Activated CD4-positive, alpha-beta T cell treated with anti-CD3 and anti-CD28 coated beads, Interleukin-2, amount 10 ng/mL, durations not matched to agents 7 days and 5 days (primary cell): ENCODE measurements at regions not wholly inside any gene's neighbourhood (a gene's known extent, or its start where the extent isn't known, plus 50 kb on each side); places are given as distances from the start of the nearest gene placed in this dataset.

Experiments used
- CTCF ChIA-PET: fragments of 350-600 bp; sonication (Branson Sonifier 250); formaldehyde crosslinking; loops from one replicate; lab custom pipeline; 2021; ENCODE audit warnings: antibody characterized with exemption; lab: Charles Lee
- POLR2A ChIA-PET: fragments of 350-600 bp; sonication (Branson Sonifier 250); formaldehyde crosslinking; loops from one replicate; lab custom pipeline; 2021; ENCODE audit warnings: antibody characterized with exemption; lab: Charles Lee
- DNase-seq: peaks from one replicate; pipeline ENCODE4 v3.0.0-alpha.2; 2020
- H3K27ac Mint-ChIP-seq: one replicate; pipeline ENCODE4 v1.8.0; 2021; ENCODE audit warnings: mild to moderate bottlenecking, moderate library complexity, mixed read lengths
- H3K27me3 Mint-ChIP-seq: one replicate; pipeline ENCODE4 v1.8.0; 2021; ENCODE audit warnings: mixed read lengths
- H3K36me3 Mint-ChIP-seq: one replicate; pipeline ENCODE4 v1.8.0; 2021; ENCODE audit warnings: low read depth, mixed read lengths
- H3K4me1 Mint-ChIP-seq: one replicate; pipeline ENCODE4 v1.8.0; 2021; ENCODE audit warnings: mixed read lengths
- H3K4me3 Mint-ChIP-seq: one replicate; pipeline ENCODE4 v1.8.0; 2021; ENCODE audit warnings: mild to moderate bottlenecking, moderate library complexity, mixed read lengths
- H3K9me3 Mint-ChIP-seq: one replicate; pipeline ENCODE4 v1.8.0; 2021; ENCODE audit warnings: mixed read lengths

DNA sequence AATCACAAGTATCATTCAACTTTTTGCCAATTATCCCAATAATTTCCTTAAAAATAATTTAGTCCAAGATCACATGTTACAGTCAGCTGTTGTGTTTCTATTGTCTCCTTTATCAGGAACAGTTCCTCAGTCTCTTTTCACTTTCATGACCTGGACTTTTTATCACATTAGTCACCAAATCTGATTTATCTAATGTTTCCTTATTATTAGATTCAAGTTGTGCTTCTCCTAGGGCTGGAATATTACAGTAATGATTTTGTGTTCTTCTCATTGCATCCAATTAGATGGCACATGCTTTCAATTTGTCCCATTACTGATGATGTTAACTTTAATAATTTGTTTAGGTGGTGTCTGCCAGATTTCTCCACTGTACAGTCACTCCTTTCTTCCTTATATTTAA lies 66.3 kb upstream of the DCBLD2 start:
- ChIA-PET POLR2A (no interaction called here), CTCF (no interaction called here)
- H3K9me3 Mint-ChIP-seq = peaks cover 1% of the 10 kb centered on the region
- no peak overlapping the region for H3K4me3 Mint-ChIP-seq
- DNase-seq = no peak
- peaks cover 5% of the 10 kb centered on the region for H3K27me3 Mint-ChIP-seq
- H3K27ac Mint-ChIP-seq = no peak overlapping the region
- H3K4me1 Mint-ChIP-seq = peaks cover 2% of the 10 kb centered on the region
- H3K36me3 Mint-ChIP-seq = no peaks in the 10 kb centered on the region

DNA sequence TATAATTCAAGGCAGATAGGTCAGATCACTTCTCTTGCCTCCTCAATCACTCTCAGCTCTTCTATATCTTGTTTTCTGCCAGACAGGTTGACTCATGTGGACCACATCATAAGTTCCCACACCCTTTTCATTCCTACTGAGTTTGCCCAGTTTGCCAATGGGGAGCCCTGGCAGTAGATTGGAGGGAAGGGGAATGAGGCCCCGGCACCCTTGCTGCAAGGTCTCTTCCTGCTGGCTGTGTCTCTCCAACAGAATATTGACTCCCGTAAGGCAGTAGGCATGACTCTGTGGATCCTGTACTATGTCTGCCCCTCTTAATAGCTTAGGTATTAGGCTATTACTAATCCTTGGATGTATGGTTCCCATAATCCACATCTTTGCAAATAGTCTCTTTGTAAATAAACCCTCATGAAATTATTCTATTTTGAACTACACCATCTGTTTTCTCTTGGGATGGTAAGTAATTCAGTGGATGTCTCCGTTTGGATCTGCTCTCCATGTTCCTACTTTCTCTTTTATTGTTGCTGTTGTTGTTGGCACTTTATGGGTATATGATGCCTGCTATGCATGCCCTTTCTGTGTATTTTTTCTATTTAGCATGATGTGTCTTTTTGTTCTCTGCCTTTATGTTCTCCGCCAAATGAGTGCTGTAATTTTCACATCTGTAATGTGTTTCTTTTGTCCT lies 65.5 kb upstream of the DCBLD2 start:
- ChIA-PET CTCF (no interaction called here), POLR2A (no interaction called here)
- peaks cover 2% of the 10 kb centered on the region for H3K4me1 Mint-ChIP-seq
- H3K4me3 Mint-ChIP-seq = no peak overlapping the region
- H3K36me3 Mint-ChIP-seq = no peaks in the 10 kb centered on the region
- no peak overlapping the region for H3K27ac Mint-ChIP-seq
- H3K27me3 Mint-ChIP-seq = peaks cover 5% of the 10 kb centered on the region
- H3K9me3 Mint-ChIP-seq = no peaks in the 10 kb centered on the region
- DNase-seq = no peak

DNA sequence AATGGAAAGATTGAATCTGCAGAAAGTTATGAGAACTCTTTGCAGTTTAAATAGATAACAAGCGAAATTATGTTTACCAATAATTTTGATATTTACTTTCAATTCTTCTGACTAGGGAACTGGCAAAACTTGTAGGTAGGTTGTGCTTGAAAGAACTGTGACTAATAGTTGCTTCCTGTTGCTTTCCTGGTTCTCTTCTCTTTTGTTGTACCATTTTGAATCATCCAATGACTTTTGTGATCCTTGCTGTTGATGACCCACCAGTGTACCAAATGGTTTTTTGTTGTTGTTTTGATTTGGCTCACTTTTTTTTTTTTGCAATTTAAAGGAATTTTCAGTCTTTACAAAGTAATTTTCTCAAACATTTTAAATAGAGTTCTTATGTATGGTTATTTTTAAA lies 64.9 kb upstream of the DCBLD2 start:
- no peak overlapping the region for H3K4me3 Mint-ChIP-seq
- no peak for DNase-seq
- peaks cover 2% of the 10 kb centered on the region for H3K4me1 Mint-ChIP-seq
- no peaks in the 10 kb centered on the region for H3K9me3 Mint-ChIP-seq
- no peaks in the 10 kb centered on the region for H3K36me3 Mint-ChIP-seq
- CTCF ChIA-PET = no interaction called here
- peaks cover 5% of the 10 kb centered on the region for H3K27me3 Mint-ChIP-seq
- POLR2A ChIA-PET = no interaction called here
- H3K27ac Mint-ChIP-seq = no peak overlapping the region

DNA sequence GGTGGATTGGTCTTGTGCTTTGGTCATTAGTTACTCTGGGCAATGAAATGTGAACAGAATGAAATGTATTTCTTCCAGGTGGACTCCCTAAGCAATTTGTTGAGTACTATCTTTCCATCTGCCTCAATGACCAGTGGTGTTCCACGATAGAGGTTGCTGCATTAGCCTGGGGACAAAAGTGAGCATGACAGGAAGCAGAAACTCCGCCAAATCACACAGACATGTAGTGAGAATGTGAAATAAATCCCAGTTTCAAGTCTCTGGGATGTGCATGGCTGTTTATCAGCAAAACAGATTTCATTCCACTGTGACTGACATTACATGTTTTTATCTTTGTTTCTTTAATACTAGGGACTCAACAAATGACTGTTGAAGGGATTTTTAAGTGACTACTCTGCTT lies 63.3 kb upstream of the DCBLD2 start:
- no peak overlapping the region for H3K4me3 Mint-ChIP-seq
- CTCF ChIA-PET = interaction anchor here (1.0 kb wide), 1 partner anchor 10 kb away, joined by 3 read pairs; no protein-coding TSS in a partner anchor
- H3K9me3 Mint-ChIP-seq = no peaks in the 10 kb centered on the region
- no peak overlapping the region for H3K27ac Mint-ChIP-seq
- no peaks in the 10 kb centered on the region for H3K36me3 Mint-ChIP-seq
- DNase-seq = no peak
- peaks cover 2% of the 10 kb centered on the region for H3K4me1 Mint-ChIP-seq
- POLR2A ChIA-PET = no interaction called here
- H3K27me3 Mint-ChIP-seq = peaks cover 5% of the 10 kb centered on the region

DNA sequence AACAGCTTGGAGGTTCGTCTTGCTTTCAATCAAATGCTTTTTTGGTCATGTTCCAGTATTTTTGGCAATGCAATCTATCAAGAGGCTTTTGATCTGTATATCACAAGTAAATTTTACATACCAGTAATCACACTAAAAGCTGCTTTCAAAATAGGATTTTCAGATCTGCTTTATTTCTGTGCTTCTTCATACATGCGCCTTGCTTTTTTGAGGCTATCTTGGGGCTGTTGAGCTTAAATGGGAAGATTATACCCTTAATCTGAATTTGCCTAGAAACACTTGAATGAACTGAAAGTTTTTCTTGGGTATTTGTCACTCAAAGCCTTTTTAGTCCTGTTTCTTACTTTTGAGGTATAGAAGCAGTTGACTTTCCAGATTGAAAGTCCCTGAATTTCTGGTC lies 62.1 kb upstream of the DCBLD2 start:
- DNase-seq = no peak
- no peak overlapping the region for H3K27ac Mint-ChIP-seq
- H3K27me3 Mint-ChIP-seq = peaks cover 5% of the 10 kb centered on the region
- H3K4me1 Mint-ChIP-seq = peaks cover 2% of the 10 kb centered on the region
- no peaks in the 10 kb centered on the region for H3K9me3 Mint-ChIP-seq
- H3K36me3 Mint-ChIP-seq = no peaks in the 10 kb centered on the region
- CTCF ChIA-PET = interaction anchor here (1.0 kb wide), 1 partner anchor 9 kb away, joined by 3 read pairs; no protein-coding TSS in a partner anchor
- H3K4me3 Mint-ChIP-seq = no peak overlapping the region
- POLR2A ChIA-PET = no interaction called here

DNA sequence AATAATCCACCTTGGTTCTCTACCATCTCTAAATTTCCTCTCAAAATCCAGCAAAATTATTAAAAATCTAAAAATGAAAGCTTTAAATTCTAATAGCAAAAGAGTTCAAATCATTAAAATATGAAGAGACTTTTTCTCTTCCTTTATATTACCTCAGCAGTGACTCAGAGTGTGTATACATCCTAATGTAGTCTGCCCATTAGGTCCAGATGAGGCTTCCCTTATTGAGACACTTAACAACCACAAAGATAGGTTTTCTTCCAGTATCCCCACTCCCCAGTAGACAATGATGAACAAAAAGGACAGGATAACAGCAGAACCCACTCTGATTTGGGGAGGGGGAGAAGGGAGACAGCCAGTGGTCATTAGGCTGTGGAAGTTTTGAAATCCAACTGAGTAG lies 61.5 kb upstream of the DCBLD2 start:
- DNase-seq = no peak
- H3K9me3 Mint-ChIP-seq = no peaks in the 10 kb centered on the region
- no peak overlapping the region for H3K4me3 Mint-ChIP-seq
- CTCF ChIA-PET = no interaction called here
- peaks cover 5% of the 10 kb centered on the region for H3K27me3 Mint-ChIP-seq
- POLR2A ChIA-PET = no interaction called here
- H3K27ac Mint-ChIP-seq = no peak overlapping the region
- H3K36me3 Mint-ChIP-seq = no peaks in the 10 kb centered on the region
- peaks cover 2% of the 10 kb centered on the region for H3K4me1 Mint-ChIP-seq

DNA sequence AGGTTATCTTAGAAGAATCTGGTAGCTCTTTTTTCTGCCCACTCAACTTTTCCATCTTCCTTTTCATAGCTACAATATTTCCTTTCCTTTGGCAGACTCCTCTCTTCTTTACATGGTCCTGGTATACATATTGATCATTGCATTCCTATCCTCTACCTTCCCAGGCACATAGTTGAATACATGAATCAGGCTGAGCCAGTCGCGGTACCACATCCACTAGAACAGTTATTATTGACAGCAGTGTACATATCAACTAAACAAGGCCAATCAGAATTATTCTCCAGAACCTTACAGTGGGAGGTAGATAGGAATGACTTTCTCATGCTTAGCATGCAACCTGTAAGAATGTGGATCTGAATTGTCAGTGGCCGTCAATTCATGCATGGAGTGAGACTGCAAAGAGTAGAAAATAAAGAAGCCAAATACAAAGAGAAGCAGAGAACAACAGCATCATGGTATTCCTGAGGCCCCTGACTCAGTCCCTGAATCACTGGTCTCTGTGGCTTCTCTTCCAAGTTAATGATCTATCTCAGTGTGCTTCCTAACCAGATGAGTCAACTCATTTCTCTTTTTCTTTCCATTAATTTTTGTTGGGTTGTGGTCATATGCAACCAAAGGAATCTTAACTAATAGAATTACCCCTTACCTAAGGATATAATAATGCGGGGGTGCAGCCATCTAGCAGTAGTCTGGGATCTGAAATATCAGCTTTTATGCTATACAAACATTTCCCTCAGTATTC lies 60.9 kb upstream of the DCBLD2 start:
- H3K27ac Mint-ChIP-seq = no peak overlapping the region
- peaks cover 2% of the 10 kb centered on the region for H3K4me1 Mint-ChIP-seq
- DNase-seq = no peak
- CTCF ChIA-PET = no interaction called here
- POLR2A ChIA-PET = no interaction called here
- no peaks in the 10 kb centered on the region for H3K9me3 Mint-ChIP-seq
- peaks cover 5% of the 10 kb centered on the region for H3K27me3 Mint-ChIP-seq
- H3K4me3 Mint-ChIP-seq = no peak overlapping the region
- no peaks in the 10 kb centered on the region for H3K36me3 Mint-ChIP-seq

DNA sequence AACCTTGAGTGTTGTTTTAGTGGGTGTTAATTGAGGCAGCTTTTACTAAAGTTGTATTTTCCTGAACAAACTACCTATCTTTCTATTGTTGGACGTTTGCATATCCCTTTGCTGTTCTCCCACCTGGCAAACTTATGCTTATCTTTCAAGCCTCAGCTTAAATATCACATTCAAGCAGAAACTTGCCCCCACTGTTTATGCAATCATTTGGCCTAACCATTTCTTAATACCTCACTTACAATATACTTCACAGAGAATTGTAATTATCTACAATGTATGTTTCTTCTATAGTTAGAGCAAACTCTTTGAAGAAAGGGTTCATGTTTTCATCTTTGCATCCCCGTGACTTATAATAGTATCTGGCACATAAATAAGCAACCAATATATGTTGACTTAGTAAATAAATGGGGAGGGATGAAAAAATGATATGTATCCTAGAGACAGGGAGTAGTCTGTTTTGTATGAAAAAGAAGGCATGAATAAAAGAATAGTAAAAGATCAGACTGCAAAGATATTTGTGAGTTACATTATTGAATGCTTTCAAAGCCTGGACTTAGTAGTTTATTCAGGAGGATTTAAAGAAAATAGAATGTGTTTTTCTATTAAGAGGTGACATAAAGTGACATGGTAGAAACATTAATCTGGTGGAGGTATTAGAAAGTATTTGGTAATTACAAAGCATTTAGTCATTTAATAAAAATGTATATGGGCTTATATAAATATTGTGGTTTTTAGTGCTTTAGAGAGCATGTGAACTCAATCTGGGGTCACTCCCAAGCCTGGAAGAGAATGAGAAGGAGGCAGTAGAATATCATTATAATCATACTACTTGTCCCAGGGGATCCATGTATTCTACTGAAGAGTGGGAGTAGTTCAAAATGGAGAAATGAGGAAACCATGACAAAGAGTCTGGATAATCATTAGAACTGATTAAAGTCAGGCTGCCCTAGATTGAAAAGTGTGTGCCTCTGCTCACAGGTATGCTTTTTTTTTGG lies 60.0 kb upstream of the DCBLD2 start:
- no peaks in the 10 kb centered on the region for H3K36me3 Mint-ChIP-seq
- CTCF ChIA-PET = no interaction called here
- no peak overlapping the region for H3K4me3 Mint-ChIP-seq
- DNase-seq = no peak
- no peaks in the 10 kb centered on the region for H3K9me3 Mint-ChIP-seq
- H3K27me3 Mint-ChIP-seq = peaks cover 4% of the 10 kb centered on the region
- POLR2A ChIA-PET = no interaction called here
- H3K27ac Mint-ChIP-seq = no peak overlapping the region
- H3K4me1 Mint-ChIP-seq = peaks cover 1% of the 10 kb centered on the region

DNA sequence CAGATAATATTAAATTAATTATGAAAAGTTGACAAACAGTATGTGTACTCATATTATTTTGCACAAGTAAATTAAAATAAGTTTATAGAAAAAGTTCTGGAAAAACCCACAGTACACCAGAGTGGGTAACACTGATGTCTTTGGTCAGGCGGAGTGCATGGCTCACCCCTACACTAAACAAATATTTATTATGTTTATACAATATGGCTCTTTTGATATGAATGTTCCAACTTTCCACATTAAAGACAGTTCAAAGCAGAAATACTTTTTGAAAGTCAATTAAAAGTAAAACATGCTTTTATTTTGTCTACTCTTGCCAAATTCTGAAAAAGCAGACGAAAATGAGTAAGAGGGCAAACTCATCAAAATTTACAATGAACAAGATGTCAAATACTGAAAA lies 56.2 kb upstream of the DCBLD2 start:
- no peak for DNase-seq
- Mint-ChIP-seq H3K9me3 (no peaks in the 10 kb centered on the region), H3K36me3 (no peaks in the 10 kb centered on the region), H3K27ac (no peak overlapping the region), H3K27me3 (peaks cover 4% of the 10 kb centered on the region), H3K4me1 (no peaks in the 10 kb centered on the region), H3K4me3 (no peak overlapping the region)
- CTCF ChIA-PET = no interaction called here
- POLR2A ChIA-PET = no interaction called here

DNA sequence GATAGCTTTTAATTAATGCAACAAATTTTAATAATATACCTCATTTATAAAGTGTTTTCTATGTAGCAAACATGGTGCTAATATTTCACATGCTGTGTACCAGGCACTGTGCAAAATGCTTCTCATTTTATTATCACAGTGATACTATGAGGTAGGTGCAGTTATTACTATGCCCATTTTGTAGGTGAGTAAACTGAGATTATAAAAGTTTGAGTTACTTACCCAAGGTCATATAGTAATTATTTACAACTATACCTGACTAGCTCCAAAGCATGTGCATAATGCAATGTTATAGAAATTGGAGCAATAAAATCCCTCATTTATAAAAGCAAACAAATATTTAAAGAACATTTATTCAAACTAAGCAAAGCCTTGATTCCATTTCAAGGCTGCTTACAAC lies 54.5 kb upstream of the DCBLD2 start:
- DNase-seq = no peak
- Mint-ChIP-seq H3K9me3 (no peaks in the 10 kb centered on the region), H3K27ac (no peak overlapping the region), H3K27me3 (peaks cover 4% of the 10 kb centered on the region), H3K36me3 (no peaks in the 10 kb centered on the region), H3K4me3 (no peak overlapping the region), H3K4me1 (no peaks in the 10 kb centered on the region)
- CTCF ChIA-PET = no interaction called here
- POLR2A ChIA-PET = no interaction called here

DNA sequence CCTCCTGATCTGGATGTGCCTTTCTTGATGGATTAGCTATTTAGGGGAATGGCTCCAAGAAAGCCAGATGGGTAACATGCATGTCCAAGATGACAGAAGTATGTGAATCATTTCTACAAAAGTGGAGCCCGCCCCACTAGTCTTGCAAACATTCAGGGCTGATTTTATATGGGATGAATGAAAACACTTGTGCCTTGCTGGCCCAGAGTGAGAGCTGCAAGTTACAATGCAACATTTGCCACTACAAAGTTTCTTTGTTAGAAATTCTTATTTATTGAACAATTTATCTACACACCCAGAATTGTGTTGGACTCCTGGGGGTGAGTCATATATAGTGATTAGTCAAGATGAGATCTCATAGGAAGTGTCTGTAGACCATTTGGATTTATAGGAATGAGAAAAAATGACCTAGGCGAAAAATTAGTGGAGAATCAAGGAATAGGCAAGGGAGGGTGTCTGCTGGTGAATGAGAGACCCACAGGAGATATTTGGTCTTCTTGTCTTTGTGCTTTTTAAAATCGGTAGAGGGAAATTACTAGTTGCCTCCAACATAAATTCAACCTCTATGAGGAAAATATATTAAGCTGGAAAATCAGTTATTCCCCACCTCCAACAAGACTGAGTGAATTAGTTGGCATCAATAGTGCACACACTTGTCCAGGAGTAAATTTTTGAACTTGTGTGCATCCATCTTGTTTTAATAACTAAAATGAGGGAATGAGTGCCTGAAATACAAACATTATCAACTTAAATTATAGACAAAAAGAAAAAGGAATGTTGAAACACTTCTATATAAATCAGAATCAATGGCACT lies 53.5 kb upstream of the DCBLD2 start:
- Mint-ChIP-seq H3K4me3 (no peak overlapping the region), H3K27me3 (peaks cover 4% of the 10 kb centered on the region), H3K4me1 (no peaks in the 10 kb centered on the region), H3K9me3 (no peaks in the 10 kb centered on the region), H3K36me3 (no peaks in the 10 kb centered on the region), H3K27ac (no peak overlapping the region)
- no peak for DNase-seq
- CTCF ChIA-PET = interaction anchor here (0.7 kb wide), 1 partner anchor 9 kb away, joined by 3 read pairs; no protein-coding TSS in a partner anchor
- POLR2A ChIA-PET = interaction anchor here (0.6 kb wide), 1 partner anchor 40 kb away, joined by 3 read pairs; no protein-coding TSS in a partner anchor

DNA sequence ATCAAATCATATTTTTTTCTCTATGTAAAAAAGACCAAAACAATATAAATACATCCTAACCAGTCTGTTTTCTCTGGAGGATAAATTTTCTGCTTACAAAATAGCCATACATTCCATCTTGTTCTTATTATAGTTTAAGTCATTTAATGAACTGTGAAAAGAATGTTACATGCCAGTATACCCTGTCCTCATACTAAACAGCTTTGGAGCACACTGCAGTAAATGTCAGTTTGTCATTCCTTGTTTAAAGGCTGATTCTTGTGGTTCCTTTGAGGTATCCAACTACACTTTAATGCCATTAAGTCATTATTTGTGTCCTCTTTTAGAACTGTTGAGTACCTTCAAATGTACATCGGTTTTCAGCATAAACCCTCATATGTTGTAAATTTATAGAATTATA lies 52.7 kb upstream of the DCBLD2 start:
- no peak overlapping the region for H3K4me3 Mint-ChIP-seq
- H3K9me3 Mint-ChIP-seq = no peaks in the 10 kb centered on the region
- no peaks in the 10 kb centered on the region for H3K36me3 Mint-ChIP-seq
- peaks cover 4% of the 10 kb centered on the region for H3K27me3 Mint-ChIP-seq
- no peak for DNase-seq
- ChIA-PET POLR2A (no interaction called here), CTCF (interaction anchor here (0.7 kb wide), 1 partner anchor 10 kb away, joined by 3 read pairs; no protein-coding TSS in a partner anchor)
- no peak overlapping the region for H3K27ac Mint-ChIP-seq
- no peaks in the 10 kb centered on the region for H3K4me1 Mint-ChIP-seq
